Lung (tissue), 11 donors: ENCODE measurements at regions not wholly inside any gene's neighbourhood (a gene's known extent, or its start where the extent isn't known, plus 50 kb on each side); places are given as distances from the start of the nearest gene placed in this dataset.

Experiments used
- ATAC-seq: fragments of 200-7000 bp; cut with Tn5 transposase; one replicate; pipeline ENCODE4 v1.9.1; 2020; ENCODE audit warnings: moderate number of reproducible peaks; ENCODE audit not compliant: insufficient read depth, low FRiP score
- DNase-seq, 3 donors: peaks; one replicate each; pipeline ENCODE4 v3.0.0-alpha.2; 2013 to 2017
- H3K27ac ChIP-seq, 2 donors: one replicate each; pipeline ENCODE4 v1.5.1; 2013; ENCODE audit warnings: mild to moderate bottlenecking in 2 of 2, moderate library complexity in 2 of 2, control low read depth in 1 of 2, inconsistent platforms in 1 of 2, low read depth in 1 of 2, low read length in 1 of 2
- H3K27me3 ChIP-seq, 3 donors: one replicate each; pipeline ENCODE4 v1.5.1; 2013; ENCODE audit warnings: low read length in 2 of 3; ENCODE audit not compliant: control insufficient read depth in 3 of 3, insufficient read depth in 3 of 3
- H3K36me3 ChIP-seq, 4 donors: one replicate each; pipeline ENCODE4 v1.5.1; 2013; ENCODE audit warnings: low read length in 4 of 4, mild to moderate bottlenecking in 1 of 4, moderate library complexity in 1 of 4; ENCODE audit not compliant: control insufficient read depth in 4 of 4, insufficient read depth in 4 of 4
- H3K4me1 ChIP-seq, 5 donors: one replicate each; pipeline ENCODE4 v1.5.1; 2013; ENCODE audit warnings: low read length in 5 of 5, mild to moderate bottlenecking in 2 of 5, moderate library complexity in 1 of 5; ENCODE audit not compliant: control insufficient read depth in 5 of 5, insufficient read depth in 5 of 5
- H3K4me3 ChIP-seq: one replicate; pipeline ENCODE4 v1.5.1; 2013; ENCODE audit warnings: mild to moderate bottlenecking, control low read depth, moderate library complexity
- H3K9ac ChIP-seq, 2 donors: one replicate each; pipeline ENCODE4 v1.5.1; 2013; ENCODE audit warnings: low read length in 2 of 2, control low read depth in 1 of 2; ENCODE audit not compliant: insufficient read depth in 1 of 2
- H3K9me3 ChIP-seq, 4 donors: one replicate each; pipeline ENCODE4 v1.5.1; 2013; ENCODE audit warnings: low read length in 3 of 4, mild to moderate bottlenecking in 1 of 4, moderate library complexity in 1 of 4; ENCODE audit not compliant: control insufficient read depth in 4 of 4, insufficient read depth in 3 of 4
- WGBS, 2 donors: extraction: QIAGEN DNeasy Blood & Tissue Kit; methylation state at CpG; one replicate each; pipeline ENCODE4 v1.1.7; 2013; 5-methylcytosine and 5-hydroxymethylcytosine counted together
- TF ChIP-seq, protein P1 (sequence below): IDR thresholded peaks from 2 replicates; pipeline ENCODE4 v1.5.1; 2012; ENCODE audit warnings: mild to moderate bottlenecking; ENCODE audit errors: control extremely low read depth, extremely low read depth
- donor health status: control.
- donor health status: control.
- donor health status: Bipolar disorder and iron deficiency.
- donor health status: healthy.
- donor health status: DM: yes; HTN: yes; CAD: no.

GRCh38 chr15:69548395-69549180 is 96.0 kb downstream of the RPLP1 start:
- Histone ChIP-seq H3K9me3 (peaks cover 0 to 18% (median 8%) of the 10 kb centered on the region in 4 donors), H3K27ac (no peak overlapping the region), H3K4me3 (no peak overlapping the region), H3K4me1 (peaks cover 0 to 1% (median 0%) of the 10 kb centered on the region in 5 donors), H3K9ac (no peak overlapping the region), H3K36me3 (no peaks in the 10 kb centered on the region), H3K27me3 (peaks cover 0 to 2% (median under 1%) of the 10 kb centered on the region in 3 donors)
- WGBS, 2 donors = 86 to 92% methylated on average over 24 of the region's 24 CpGs
- no peak for ATAC-seq
- TF ChIP-seq, protein P1, sequence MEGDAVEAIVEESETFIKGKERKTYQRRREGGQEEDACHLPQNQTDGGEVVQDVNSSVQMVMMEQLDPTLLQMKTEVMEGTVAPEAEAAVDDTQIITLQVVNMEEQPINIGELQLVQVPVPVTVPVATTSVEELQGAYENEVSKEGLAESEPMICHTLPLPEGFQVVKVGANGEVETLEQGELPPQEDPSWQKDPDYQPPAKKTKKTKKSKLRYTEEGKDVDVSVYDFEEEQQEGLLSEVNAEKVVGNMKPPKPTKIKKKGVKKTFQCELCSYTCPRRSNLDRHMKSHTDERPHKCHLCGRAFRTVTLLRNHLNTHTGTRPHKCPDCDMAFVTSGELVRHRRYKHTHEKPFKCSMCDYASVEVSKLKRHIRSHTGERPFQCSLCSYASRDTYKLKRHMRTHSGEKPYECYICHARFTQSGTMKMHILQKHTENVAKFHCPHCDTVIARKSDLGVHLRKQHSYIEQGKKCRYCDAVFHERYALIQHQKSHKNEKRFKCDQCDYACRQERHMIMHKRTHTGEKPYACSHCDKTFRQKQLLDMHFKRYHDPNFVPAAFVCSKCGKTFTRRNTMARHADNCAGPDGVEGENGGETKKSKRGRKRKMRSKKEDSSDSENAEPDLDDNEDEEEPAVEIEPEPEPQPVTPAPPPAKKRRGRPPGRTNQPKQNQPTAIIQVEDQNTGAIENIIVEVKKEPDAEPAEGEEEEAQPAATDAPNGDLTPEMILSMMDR = no peak
- DNase-seq = no peak

- Histone ChIP-seq H3K27ac (no peak overlapping the region), H3K27me3 (peaks cover 0 to 2% (median 0%) of the 10 kb centered on the region in 3 donors), H3K4me3 (no peak overlapping the region), H3K9me3 (peaks cover 0 to 18% (median 8%) of the 10 kb centered on the region in 4 donors), H3K36me3 (no peaks in the 10 kb centered on the region), H3K4me1 (peaks cover 0 to 1% (median 0%) of the 10 kb centered on the region in 5 donors), H3K9ac (no peak overlapping the region)
- ATAC-seq (no peak), DNase-seq (no peak)
- TF ChIP-seq, protein P1 = no peak
- 72 to 82% methylated on average over 5 of the region's 5 CpGs for WGBS, 2 donors
These were observed 98.9 kb downstream of the RPLP1 start for GRCh38 chr15:69551391-69552056.

DNA sequence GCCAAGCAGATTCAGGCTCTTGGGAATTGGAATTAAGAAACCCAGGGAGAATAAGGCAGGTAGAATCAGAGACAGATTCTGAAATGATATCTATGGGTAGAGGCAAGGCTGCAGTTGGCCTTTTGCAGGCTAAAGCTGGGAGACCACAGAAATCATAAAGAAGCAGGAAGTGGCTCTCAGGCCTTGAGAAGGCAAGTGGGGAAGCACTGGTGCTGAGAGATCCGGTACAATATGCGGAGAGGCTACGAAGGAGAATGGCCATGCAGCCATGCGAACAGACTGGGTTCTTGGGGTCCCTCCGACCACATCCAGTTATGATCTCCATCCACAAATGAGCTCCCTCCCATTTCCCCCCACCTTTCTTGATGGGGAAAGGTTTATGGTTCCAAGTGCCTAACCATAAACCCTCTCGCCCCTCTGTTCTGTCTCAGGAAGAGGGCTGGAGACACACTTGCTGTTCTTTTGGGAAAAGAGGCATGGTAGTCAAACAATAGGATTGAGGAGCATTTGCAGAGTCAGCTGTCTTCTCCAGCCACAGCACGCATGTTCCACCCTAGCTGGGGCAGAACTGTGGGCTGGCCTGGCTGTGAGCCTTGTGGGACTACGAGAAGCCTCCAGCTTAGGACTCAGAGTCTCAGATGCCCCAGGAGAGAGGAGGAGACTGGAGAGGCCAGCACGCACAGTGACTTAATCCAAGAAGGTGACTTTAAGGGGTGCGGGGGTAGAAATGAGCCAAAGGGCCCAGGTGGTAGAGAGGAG is 99.6 kb downstream of the RPLP1 start:
- Histone ChIP-seq H3K9me3 (peaks cover 0 to 18% (median 8%) of the 10 kb centered on the region in 4 donors), H3K4me1 (peaks cover 0 to 1% (median 0%) of the 10 kb centered on the region in 5 donors), H3K36me3 (no peaks in the 10 kb centered on the region), H3K9ac (no peak overlapping the region), H3K27ac (no peak overlapping the region), H3K4me3 (no peak overlapping the region), H3K27me3 (peaks cover 0 to 2% (median 0%) of the 10 kb centered on the region in 3 donors)
- 95 to 96% methylated on average over 10 of the region's 10 CpGs for WGBS, 2 donors
- no peak for DNase-seq
- ATAC-seq = no peak
- TF ChIP-seq, protein P1 = no peak
